Heart left ventricle (tissue), 16 donors: ENCODE measurements at regions not wholly inside any gene's neighbourhood (a gene's known extent, or its start where the extent isn't known, plus 50 kb on each side); places are given as distances from the start of the nearest gene placed in this dataset.

Source experiments
- ATAC-seq, 4 donors: fragments of 200-7000 bp; cut with Tn5 transposase; one replicate each; pipeline ENCODE4 v1.9.1; 2020 to 2022; ENCODE audit warnings: moderate library complexity in 4 of 4, mild to moderate bottlenecking in 3 of 4, moderate number of reproducible peaks in 1 of 4
- DNase-seq, 5 donors: peaks; one replicate each; pipeline ENCODE4 v3.0.0-alpha.2; 2020
- H3K27ac ChIP-seq, 12 donors: fragments of 200-600 bp; sonication (generic) in 4 of 12; one replicate each; pipeline versions ENCODE4 v1.5.0 to v1.8.0; 2016 to 2022; ENCODE audit warnings: mild to moderate bottlenecking in 2 of 12
- H3K27me3 ChIP-seq, 9 donors: fragments of 200-600 bp; sonication (generic) in 2 of 9; one replicate each; pipeline versions ENCODE4 v1.5.1 to v1.8.0; 2016 to 2022; ENCODE audit warnings: mild to moderate bottlenecking in 3 of 9
- H3K36me3 ChIP-seq, 9 donors: fragments of 200-600 bp; sonication (generic) in 2 of 9; one replicate each; pipeline versions ENCODE4 v1.5.0 to v1.8.0; 2018 to 2022; ENCODE audit warnings: mild to moderate bottlenecking in 2 of 9
- H3K4me1 ChIP-seq, 12 donors: fragments of 200-600 bp; sonication (generic) in 4 of 12; one replicate each; pipeline versions ENCODE4 v1.5.0 to v1.8.0; 2016 to 2022; ENCODE audit warnings: mild to moderate bottlenecking in 3 of 12
- H3K4me3 ChIP-seq, 12 donors: fragments of 200-600 bp; sonication (generic) in 4 of 12; one replicate each; pipeline versions ENCODE4 v1.5.0 to v1.8.0; 2017 to 2022; ENCODE audit warnings: mild to moderate bottlenecking in 9 of 12, moderate library complexity in 4 of 12
- H3K9me3 ChIP-seq, 12 donors: fragments of 200-600 bp; sonication (generic) in 4 of 12; one replicate each; pipeline versions ENCODE4 v1.5.0 to v1.8.0; 2016 to 2022; ENCODE audit warnings: mild to moderate bottlenecking in 1 of 12
- POLR2A ChIP-seq, 2 donors: fragments of 450-650 bp; IDR thresholded peaks; one replicate each; pipeline ENCODE4 v1.6.1; 2017; ENCODE audit warnings: antibody characterized with exemption in 2 of 2, mild to moderate bottlenecking in 2 of 2, moderate library complexity in 2 of 2
- WGBS, 4 donors: extraction: QIAGEN DNeasy Blood & Tissue Kit in 2 of 4; methylation state at CpG; one replicate each; pipeline versions ENCODE4 v1.1.5 to v1.1.7; 2013 to 2018; 5-methylcytosine and 5-hydroxymethylcytosine counted together
- intact Hi-C, 10 donors: fragments of 100-400 bp; cut with DNase I; formaldehyde crosslinking; loops; one replicate each; pipeline versions ENCODE4 v1.11.1 to v1.14.2; 2022
- TF ChIP-seq, protein P1 (sequence below), 12 donors: fragments of 200-600 bp; sonication (generic) in 4 of 12; IDR thresholded peaks; one replicate each; pipeline versions ENCODE4 v1.5.0 to v1.8.0; 2018 to 2022; ENCODE audit warnings: antibody characterized with exemption in 12 of 12, mild to moderate bottlenecking in 5 of 12
- donor health status: ischemic (EF 13 %, LVEDD 7.1; RV severe dilation, severe dysfunction).
- donor health status: healthy with polysubstance abuse.
- donor health status: DM: no; HTN: yes; CAD: no.
- donor health status: DM: no; HTN: no; CAD: no.
- donor health status: ischemic (EF 25% LVEDD 6.9; RV normal size, moderate dysfunction).
- donor health status: ischemic (EF 25% LVEDD 5.7; RV mildly dilated, moderate dysfunction).
- donor health status: healthy.
- donor health status: DM: yes; HTN: yes; CAD: no.
- donor health status: ischemic (EF 35%, LVEDD 5.7; RV mildly dilated, moderate dysfunction).
- donor health status: nonischemic (EF 11% LVEDD 7.7; RV severe dilation, severe dysfunction).
- donor health status: DM: yes; HTN: yes; CAD: no.
- donor health status: PGD.
- donor health status: ischemic (EF 29% LVEDD 5.4; RV normal size, mild dysfunction).
- donor health status: nonischemic (EF 23%, LVEDD 6.1; RV moderate dilation, normal function).

DNA sequence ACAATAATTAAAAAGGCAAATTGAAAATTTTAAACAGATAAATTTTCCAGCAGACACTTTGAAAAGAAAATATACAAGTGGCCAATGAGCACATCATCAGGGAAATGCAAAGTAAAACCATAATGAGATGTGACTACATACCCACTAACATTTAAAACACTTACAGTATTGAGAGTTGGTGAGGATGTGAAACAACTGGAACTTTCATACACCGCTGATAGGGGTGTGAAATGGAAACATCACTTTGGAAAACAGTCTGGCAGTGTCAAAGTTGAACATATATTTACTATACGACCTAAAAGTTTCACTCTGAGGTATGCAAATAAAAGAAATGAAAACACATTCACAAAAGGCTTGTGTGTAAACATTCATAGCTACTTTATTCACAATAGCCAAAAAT is 94.0 kb upstream of the GNAO1 start:
- ATAC-seq (no peak), DNase-seq (no peak)
- no peaks in the 10 kb centered on the region for H3K9me3 ChIP-seq
- TF ChIP-seq POLR2A (IDR thresholded peaks at IDR 0.05) = no peak
- TF ChIP-seq, protein P1, sequence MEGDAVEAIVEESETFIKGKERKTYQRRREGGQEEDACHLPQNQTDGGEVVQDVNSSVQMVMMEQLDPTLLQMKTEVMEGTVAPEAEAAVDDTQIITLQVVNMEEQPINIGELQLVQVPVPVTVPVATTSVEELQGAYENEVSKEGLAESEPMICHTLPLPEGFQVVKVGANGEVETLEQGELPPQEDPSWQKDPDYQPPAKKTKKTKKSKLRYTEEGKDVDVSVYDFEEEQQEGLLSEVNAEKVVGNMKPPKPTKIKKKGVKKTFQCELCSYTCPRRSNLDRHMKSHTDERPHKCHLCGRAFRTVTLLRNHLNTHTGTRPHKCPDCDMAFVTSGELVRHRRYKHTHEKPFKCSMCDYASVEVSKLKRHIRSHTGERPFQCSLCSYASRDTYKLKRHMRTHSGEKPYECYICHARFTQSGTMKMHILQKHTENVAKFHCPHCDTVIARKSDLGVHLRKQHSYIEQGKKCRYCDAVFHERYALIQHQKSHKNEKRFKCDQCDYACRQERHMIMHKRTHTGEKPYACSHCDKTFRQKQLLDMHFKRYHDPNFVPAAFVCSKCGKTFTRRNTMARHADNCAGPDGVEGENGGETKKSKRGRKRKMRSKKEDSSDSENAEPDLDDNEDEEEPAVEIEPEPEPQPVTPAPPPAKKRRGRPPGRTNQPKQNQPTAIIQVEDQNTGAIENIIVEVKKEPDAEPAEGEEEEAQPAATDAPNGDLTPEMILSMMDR (IDR thresholded peaks at IDR 0.05) = no peak
- H3K27me3 ChIP-seq = no peaks in the 10 kb centered on the region
- intact Hi-C loops = no loop called here
- H3K27ac ChIP-seq = no peak overlapping the region
- 69 to 83% (median 75%) methylated on average over 2 of the region's 2 CpGs for WGBS, 4 donors
- no peaks in the 10 kb centered on the region for H3K36me3 ChIP-seq
- peaks cover 0 to 13% (median 8%) of the 10 kb centered on the region in 12 donors for H3K4me1 ChIP-seq
- H3K4me3 ChIP-seq = no peak overlapping the region

DNA sequence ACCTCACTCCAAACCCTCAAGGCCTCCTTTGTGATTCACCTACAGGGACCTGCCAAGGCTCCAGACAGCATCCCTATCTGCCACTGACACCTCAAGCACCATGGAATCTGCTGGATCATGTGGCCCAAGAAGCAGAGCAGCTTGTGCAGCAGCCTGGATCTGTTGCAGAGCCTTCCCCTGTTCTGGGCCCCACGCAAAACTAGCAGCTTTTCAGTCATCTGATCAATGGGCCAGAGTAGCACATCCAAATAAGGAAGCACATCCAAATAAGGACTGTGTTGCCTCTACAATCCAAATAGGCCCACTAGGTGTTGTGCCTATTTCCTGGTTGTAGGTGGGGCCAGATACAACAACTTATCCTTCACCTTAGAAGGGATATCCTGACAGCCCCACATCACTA is 97.1 kb upstream of the GNAO1 start:
- TF ChIP-seq, protein P1 (IDR thresholded peaks at IDR 0.05) = no peak
- TF ChIP-seq POLR2A (IDR thresholded peaks at IDR 0.05) = no peak
- Histone ChIP-seq H3K9me3 (no peaks in the 10 kb centered on the region), H3K27ac (no peak overlapping the region), H3K27me3 (no peaks in the 10 kb centered on the region), H3K4me3 (no peak overlapping the region), H3K36me3 (no peaks in the 10 kb centered on the region), H3K4me1 (no peaks in the 10 kb centered on the region)
- DNase-seq (no peak), ATAC-seq (no peak)
- 55 to 71% (median 70%) methylated on average over 1 of the region's 1 CpG for WGBS, 4 donors
- intact Hi-C loops = no loop called here

DNA sequence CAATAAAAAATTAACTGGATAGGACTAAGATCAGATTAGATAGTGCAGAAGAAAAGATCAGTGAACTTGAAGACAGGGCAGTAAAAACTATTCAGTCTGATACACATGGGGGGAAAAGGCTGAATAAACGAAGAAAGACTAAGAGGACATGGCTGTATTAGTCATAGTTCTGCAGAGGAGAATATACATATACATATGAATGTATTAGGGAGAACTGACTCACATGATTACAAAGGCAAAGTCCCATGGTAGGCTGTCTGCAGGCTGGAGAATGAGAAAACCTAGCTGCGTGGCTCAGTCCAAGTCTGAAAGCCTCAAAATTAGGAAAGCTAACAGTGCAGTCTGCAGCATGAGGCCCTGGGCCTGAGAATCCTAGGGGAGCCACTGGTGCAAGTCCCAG is 98.2 kb upstream of the GNAO1 start:
- no peaks in the 10 kb centered on the region for H3K27me3 ChIP-seq
- TF ChIP-seq, protein P1 (IDR thresholded peaks at IDR 0.05) = no peak
- TF ChIP-seq POLR2A (IDR thresholded peaks at IDR 0.05) = no peak

DNA sequence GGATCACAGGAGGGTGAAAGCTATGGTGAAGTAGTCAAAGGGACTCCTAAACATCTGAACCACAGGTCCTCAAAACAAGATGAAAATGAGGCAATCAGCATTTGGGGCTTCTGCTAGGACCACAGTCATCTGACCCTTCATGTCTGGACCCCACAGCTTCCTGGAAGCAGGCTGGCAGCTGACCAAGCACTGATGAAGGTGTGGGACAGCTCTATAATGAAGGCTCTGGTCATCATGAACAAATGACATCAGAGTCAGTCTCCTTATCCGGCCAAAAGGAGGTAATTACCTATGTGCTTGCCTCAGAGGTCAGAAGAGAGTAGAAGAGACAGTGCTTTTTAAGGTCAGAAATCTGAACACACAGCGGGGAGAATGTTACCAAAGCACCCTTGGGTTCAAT is 101.2 kb upstream of the GNAO1 start:
- intact Hi-C loops = no loop called here
- Histone ChIP-seq H3K27me3 (no peaks in the 10 kb centered on the region), H3K9me3 (no peaks in the 10 kb centered on the region), H3K36me3 (no peaks in the 10 kb centered on the region), H3K4me3 (no peak overlapping the region), H3K27ac (no peak overlapping the region), H3K4me1 (no peaks in the 10 kb centered on the region)
- no peak for TF ChIP-seq POLR2A (IDR thresholded peaks at IDR 0.05)
- TF ChIP-seq, protein P1 (IDR thresholded peaks at IDR 0.05) = no peak
- 78 to 93% (median 85%) methylated on average over 2 of the region's 2 CpGs for WGBS, 4 donors
- ATAC-seq = no peak
- DNase-seq = no peak

More for the DNA sequence above, 98.2 kb upstream of the GNAO1 start:
- Histone ChIP-seq H3K4me1 (no peaks in the 10 kb centered on the region), H3K27ac (no peak overlapping the region), H3K36me3 (no peaks in the 10 kb centered on the region), H3K4me3 (no peak overlapping the region), H3K9me3 (no peaks in the 10 kb centered on the region)
- no peak for DNase-seq
- 72 to 83% (median 77%) methylated on average over 2 of the region's 2 CpGs for WGBS, 4 donors
- intact Hi-C loops = no loop called here
- no peak for ATAC-seq
